Urinary bladder (tissue), 3 donors: ENCODE measurements at regions not wholly inside any gene's neighbourhood (a gene's known extent, or its start where the extent isn't known, plus 50 kb on each side); places are given as distances from the start of the nearest gene placed in this dataset.

Experiments used
- DNase-seq: peaks from one replicate; pipeline ENCODE4 v3.0.0-alpha.2; 2015; ENCODE audit errors: extremely low spot score
- H3K27ac ChIP-seq: one replicate; pipeline ENCODE4 v1.5.1; 2013; ENCODE audit warnings: low read depth, mild to moderate bottlenecking, moderate library complexity
- H3K36me3 ChIP-seq: one replicate; pipeline ENCODE4 v1.6.1; 2013; ENCODE audit warnings: mild to moderate bottlenecking, moderate library complexity; ENCODE audit not compliant: insufficient read depth
- H3K4me1 ChIP-seq: one replicate; pipeline ENCODE4 v1.6.1; 2013; ENCODE audit warnings: mild to moderate bottlenecking, moderate library complexity; ENCODE audit not compliant: insufficient read depth
- H3K4me3 ChIP-seq: one replicate; pipeline ENCODE4 v1.5.1; 2013; ENCODE audit warnings: low read depth, low read length
- WGBS: extraction: QIAGEN DNeasy Blood & Tissue Kit; methylation state at CpG from one replicate; pipeline ENCODE4 v1.1.7; 2013; 5-methylcytosine and 5-hydroxymethylcytosine counted together
- donor health status: healthy with polysubstance abuse.
- donor health status: healthy.

DNA sequence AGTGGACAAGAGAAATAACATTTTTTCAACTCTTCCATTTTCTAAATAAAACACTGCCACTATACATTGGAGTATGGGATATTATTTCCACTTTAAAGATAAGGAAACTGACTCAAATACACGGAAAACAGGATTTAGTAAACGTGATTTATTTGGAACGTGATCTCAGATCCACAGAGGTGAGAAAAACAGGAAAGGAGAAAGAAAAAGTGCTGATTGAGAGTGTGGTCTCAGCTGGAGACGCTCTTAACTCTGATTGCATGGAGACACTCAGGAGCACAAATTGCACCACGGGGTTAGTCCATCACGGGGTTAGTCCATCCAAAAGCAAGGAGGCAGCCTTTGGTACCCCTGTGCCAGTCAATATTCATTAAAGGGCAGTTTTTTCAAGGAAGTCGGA is 142.5 kb downstream of the GNAT3 start:
- 76% methylated on average over 7 of the region's 7 CpGs for WGBS
- no peaks in the 10 kb centered on the region for H3K36me3 ChIP-seq
- H3K27ac ChIP-seq, result no peak overlapping the region
- DNase-seq, result no peak
- H3K4me3 ChIP-seq, result no peak overlapping the region
- H3K4me1 ChIP-seq, result no peaks in the 10 kb centered on the region

DNA sequence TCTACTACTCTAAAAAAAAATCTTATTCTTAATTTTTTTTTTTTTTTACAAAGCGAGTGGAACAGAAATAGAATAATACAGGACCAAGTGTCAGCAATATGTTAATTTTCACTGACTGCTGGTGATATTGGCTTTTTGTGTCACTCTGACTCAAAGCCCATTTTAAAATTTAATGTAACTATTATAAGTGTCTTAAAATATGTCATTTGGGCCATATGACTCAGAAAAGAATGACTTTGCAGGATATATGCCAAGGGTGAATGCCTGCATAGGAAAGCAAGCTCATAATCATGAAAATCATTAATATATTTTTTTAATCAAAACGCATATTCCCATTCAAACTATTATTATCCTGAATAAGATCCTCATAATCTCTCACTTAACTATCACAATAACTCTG is 149.2 kb downstream of the GNAT3 start:
- no peak overlapping the region for H3K4me3 ChIP-seq
- H3K4me1 ChIP-seq, result no peaks in the 10 kb centered on the region
- no peaks in the 10 kb centered on the region for H3K36me3 ChIP-seq
- DNase-seq, result no peak
- WGBS, result 93% methylated on average over 2 of the region's 2 CpGs
- no peak overlapping the region for H3K27ac ChIP-seq

DNA sequence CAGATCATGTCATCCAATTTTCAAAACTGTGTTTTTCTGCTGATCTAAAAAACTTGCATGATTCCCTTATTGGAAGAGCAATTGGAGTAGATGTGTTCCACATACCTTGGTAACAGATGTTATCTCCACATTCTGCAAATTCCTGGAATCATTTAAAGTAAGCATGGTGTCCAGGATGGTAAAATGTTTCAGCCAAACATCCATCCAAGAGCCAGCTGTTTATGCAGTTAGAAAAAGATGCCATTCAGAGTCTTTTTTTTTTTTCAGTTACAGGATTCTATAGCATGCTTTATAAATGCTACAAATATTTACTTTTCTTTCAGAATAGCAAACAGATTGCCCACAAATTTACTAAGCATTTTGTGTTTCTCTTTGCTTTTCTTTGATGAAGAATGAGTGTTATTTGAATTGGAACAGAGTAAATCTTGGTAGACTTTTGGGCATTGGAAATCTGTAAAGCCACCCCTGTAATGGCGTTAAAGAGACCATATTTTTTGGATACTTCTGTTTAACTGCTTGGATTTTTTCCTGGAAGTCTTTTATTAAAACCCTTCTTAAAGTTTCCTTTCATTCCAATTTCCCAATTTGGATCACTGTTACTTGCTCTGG is 149.8 kb downstream of the GNAT3 start:
- H3K36me3 ChIP-seq, result no peaks in the 10 kb centered on the region
- H3K4me1 ChIP-seq, result no peaks in the 10 kb centered on the region
- no peak for DNase-seq
- no peak overlapping the region for H3K4me3 ChIP-seq
- H3K27ac ChIP-seq, result no peak overlapping the region
- 77% methylated on average over 1 of the region's 1 CpG for WGBS

DNA sequence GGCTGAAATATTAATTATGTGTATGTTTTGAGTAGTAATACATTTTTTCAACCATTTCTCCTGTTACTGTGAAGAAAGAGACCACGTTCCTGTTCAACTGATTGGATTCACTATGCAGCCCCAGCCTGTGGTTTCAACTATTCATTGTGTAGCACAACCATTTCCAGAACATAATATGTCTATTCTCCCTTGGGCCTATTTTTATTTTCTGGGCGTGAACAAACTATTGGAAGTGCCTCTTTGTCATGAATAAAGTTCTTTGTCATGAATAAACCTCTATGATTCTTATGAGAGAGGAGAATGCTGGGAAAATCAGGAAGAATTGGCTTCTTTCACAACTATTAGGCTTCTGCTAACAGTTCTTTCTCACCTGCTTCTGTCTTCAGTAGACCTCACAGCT is 152.4 kb downstream of the GNAT3 start:
- Histone ChIP-seq H3K36me3 (no peaks in the 10 kb centered on the region), H3K4me3 (no peak overlapping the region), H3K4me1 (no peaks in the 10 kb centered on the region), H3K27ac (no peak overlapping the region)
- no peak for DNase-seq
- WGBS, result 89% methylated on average over 2 of the region's 2 CpGs

DNA sequence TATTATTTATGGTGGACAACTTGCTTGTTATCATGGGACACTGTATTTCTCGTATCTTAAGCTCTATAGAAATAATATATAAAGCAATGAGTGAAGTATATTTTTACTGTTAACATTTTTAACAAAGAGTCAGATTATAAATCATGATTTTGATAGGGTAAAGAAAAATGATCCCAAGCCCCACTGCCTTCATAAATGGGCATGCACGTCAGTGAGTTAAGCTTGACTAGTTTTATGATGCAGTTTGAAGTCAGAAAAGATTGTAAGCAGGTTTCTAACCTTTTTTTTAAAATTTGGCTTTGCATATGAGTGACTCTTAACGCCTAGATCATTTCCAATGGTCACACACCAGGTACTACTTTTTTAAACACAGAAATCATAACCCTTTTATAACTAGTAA is 152.8 kb downstream of the GNAT3 start:
- H3K4me3 ChIP-seq, result no peak overlapping the region
- no peaks in the 10 kb centered on the region for H3K4me1 ChIP-seq
- no peak overlapping the region for H3K27ac ChIP-seq
- 85% methylated on average over 3 of the region's 3 CpGs for WGBS
- H3K36me3 ChIP-seq, result no peaks in the 10 kb centered on the region
- no peak for DNase-seq

DNA sequence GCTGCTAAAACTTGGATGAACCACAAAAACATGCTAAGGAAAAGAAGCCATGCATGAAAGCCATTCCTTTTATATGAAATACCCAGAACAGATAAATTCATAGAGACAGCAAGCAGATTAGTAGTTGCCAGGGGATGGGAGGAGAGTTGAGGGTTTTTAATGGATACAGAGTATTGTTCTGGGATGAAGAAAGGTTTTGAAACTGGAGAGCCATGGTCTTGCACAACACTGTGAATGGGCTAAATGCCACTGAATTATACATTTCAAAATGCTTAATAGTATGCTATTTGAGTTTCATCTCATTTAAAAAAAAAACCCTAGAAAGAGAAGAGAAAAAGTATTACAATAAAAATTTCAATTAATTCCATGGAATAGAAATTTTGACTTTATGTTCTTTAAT is 154.3 kb downstream of the GNAT3 start:
- no peak overlapping the region for H3K4me3 ChIP-seq
- H3K27ac ChIP-seq, result no peak overlapping the region
- H3K4me1 ChIP-seq, result no peaks in the 10 kb centered on the region
- H3K36me3 ChIP-seq, result no peaks in the 10 kb centered on the region
- no peak for DNase-seq

DNA sequence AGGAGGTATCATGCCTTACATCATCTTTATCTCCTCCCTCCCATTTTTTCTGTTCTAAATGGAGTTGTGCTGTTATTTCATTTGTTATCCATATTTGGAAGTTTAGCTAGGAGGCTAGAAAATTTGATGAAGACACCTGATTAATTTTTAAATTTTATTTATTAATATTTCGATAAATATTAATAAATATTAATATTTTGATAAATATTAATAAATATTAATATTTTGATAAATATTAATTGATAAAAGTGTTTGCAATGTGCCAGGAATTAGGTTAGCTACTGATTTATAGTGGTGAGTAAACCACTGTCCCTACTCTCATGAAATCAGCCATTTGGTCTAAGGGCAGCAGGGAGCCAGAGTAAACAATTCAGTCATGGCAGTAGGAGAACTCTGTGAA is 161.4 kb downstream of the GNAT3 start:
- no peak overlapping the region for H3K27ac ChIP-seq
- no peak for DNase-seq
- no peaks in the 10 kb centered on the region for H3K4me1 ChIP-seq
- no peaks in the 10 kb centered on the region for H3K36me3 ChIP-seq
- H3K4me3 ChIP-seq, result no peak overlapping the region
- WGBS, result 0% methylated on average over 1 of the region's 1 CpG

DNA sequence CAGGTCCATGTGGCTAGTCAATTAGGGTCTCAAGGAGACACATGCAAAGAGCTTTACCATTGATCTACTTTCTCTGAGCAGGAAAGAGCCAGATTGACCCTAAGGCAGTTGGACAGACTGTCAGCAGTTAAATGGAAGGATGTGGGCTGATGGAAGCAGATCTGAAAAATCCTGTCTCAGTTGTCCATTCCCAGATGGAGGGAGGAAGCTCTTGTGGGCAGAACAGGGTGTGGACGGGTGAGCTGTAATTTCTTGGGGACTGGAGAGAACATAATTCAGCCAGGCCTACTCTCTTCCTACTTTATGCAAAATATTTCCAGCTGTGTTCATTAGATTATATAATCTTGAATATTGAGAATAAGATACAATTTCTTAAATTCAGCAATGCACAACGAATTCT is 163.6 kb downstream of the GNAT3 start:
- Histone ChIP-seq H3K27ac (no peak overlapping the region), H3K4me1 (no peaks in the 10 kb centered on the region), H3K36me3 (no peaks in the 10 kb centered on the region), H3K4me3 (no peak overlapping the region)
- WGBS, result 80% methylated on average over 2 of the region's 2 CpGs
- no peak for DNase-seq

DNA sequence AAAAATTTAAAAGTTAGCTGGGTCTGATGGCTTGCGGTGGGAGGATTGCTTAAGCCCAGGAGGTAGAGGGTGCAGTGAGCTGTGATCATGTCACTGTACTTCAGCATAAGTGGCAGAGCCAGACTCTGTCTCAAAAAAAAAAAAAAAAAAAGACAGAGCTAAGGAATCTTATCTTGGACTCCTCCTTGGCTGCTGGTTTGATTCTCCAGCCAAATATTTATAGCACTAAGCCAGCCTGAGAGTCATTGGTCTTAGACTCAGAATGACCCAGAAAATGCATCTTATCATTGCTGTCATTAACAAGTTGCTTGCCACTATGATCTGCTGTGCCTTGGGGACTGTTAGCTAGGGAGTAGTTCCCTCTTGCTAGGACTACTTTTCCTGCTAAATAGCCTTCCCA is 164.7 kb downstream of the GNAT3 start:
- H3K36me3 ChIP-seq, result no peaks in the 10 kb centered on the region
- H3K4me3 ChIP-seq, result no peak overlapping the region
- 74% methylated on average over 1 of the region's 1 CpG for WGBS
- no peak for DNase-seq
- H3K27ac ChIP-seq, result no peak overlapping the region
- H3K4me1 ChIP-seq, result no peaks in the 10 kb centered on the region

DNA sequence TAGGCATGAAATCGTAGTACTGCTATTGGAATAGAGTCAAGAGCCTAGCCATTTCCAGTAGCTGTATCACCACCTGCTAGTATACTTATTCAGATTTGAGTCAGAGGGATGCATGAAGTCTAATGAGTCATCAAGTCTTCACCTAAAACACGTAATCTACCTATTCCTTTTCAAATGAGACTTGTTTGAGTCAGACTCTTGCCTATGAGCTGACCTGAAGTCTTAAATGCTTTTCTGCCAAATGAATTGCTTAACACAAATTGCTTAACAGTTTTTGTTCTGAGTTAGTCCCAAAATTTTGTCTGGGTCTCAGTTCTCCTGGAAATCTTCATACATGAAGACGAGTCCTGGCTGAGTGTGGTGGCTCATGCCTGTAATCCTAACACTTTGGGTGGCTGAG is 165.2 kb downstream of the GNAT3 start:
- H3K4me1 ChIP-seq, result no peaks in the 10 kb centered on the region
- WGBS, result 55% methylated on average over 3 of the region's 3 CpGs
- H3K36me3 ChIP-seq, result no peaks in the 10 kb centered on the region
- no peak overlapping the region for H3K27ac ChIP-seq
- no peak overlapping the region for H3K4me3 ChIP-seq
- no peak for DNase-seq

DNA sequence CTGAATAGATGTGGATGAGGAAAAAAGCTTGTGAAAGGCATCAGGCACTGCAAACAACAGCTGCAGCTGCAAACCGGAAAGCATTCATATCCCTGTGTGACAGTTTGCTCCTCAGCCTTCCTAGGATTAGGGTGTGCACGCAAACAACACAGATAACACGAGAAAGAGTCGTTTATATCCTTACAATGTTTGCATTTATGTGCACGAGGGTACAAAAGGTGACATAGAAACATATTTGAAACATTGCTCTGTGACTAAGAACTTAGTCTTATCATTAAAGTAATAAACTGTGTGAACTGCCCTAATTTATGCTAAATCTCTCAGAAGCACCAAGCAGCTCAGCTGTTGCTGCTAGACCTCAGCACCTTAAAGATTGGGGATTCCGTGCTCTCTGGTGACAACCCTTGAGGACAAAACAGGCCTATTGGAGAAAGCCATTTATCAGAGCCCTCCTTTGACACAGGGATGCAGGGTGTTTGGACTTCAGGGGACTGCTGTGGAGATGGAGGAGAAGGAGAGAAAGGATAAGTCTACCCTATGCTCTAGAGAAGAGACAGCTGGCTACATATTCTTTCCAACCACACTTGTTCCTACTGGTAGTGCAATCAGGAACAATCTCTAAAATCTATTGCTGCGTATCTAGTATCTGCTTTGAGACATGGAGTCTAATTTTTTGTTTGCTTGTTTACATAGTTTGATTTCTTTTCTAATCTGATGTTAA is 176.2 kb downstream of the GNAT3 start:
- H3K27ac ChIP-seq, result no peak overlapping the region
- H3K36me3 ChIP-seq, result no peaks in the 10 kb centered on the region
- H3K4me3 ChIP-seq, result no peak overlapping the region
- 24% methylated on average over 7 of the region's 7 CpGs for WGBS
- no peak for DNase-seq
- H3K4me1 ChIP-seq, result no peaks in the 10 kb centered on the region

DNA sequence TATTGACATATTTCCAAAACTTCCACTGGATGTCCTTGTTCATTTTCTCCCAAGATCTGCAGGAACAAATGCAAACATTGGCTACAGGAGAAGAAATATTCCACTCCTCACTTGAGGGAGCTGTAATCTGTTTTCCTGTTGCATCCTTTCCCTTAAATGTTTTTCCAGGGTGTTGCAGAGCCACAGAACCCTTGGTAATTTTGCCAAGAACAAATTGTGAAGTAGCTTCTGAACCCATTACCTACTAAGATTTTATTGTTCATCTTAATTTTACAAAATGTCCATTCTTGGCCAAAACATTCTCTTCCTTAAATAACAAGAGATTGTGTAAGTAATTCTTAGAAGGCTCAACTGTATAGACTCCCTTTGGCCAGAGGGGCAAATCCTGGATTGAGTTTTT is 177.0 kb downstream of the GNAT3 start:
- no peak for DNase-seq
- Histone ChIP-seq H3K36me3 (no peaks in the 10 kb centered on the region), H3K27ac (no peak overlapping the region), H3K4me1 (no peaks in the 10 kb centered on the region), H3K4me3 (no peak overlapping the region)

DNA sequence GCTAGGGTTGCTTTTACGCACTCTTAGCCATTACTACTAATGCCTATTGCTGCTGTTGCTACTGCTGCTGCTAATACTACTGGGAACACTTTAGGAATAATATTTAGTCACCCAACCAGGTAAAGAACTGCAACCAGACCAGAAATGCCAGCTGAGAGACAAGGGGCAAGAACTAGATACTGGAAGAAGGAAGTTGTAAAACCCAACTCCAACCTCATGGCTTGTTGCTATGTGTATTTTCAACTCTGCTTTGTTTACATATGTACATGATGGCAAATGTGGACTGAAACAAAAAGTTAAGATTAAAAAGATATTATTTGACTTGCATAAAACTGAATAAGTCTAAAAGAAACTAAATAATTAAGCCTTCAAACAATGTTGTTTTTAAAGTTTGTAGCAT is 177.7 kb downstream of the GNAT3 start:
- 95% methylated on average over 1 of the region's 1 CpG for WGBS
- DNase-seq, result no peak
- no peaks in the 10 kb centered on the region for H3K36me3 ChIP-seq

DNA sequence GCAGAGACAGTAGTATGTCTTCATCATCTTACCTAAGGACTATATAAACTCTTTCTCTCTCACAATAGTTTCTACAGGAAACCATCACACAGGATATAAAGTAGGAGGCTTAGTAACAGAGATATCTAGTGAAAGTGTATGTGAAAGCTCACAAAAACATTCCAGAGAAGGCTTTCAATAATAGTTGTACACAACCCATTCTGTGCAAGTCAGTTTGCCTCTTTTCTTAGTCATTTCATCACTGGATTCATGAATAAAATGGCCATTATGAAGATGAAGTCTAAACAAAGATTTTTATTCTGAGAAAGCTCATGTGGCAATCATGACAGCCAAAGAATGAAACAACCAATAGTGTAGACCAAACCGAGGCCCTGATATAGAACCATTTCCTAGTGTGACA is 178.8 kb downstream of the GNAT3 start:
- H3K4me3 ChIP-seq, result no peak overlapping the region
- H3K4me1 ChIP-seq, result no peaks in the 10 kb centered on the region
- H3K36me3 ChIP-seq, result no peaks in the 10 kb centered on the region
- H3K27ac ChIP-seq, result no peak overlapping the region
- no peak for DNase-seq
- WGBS, result 88% methylated on average over 1 of the region's 1 CpG

More for the DNA sequence above, 177.7 kb downstream of the GNAT3 start:
- Histone ChIP-seq H3K4me1 (no peaks in the 10 kb centered on the region), H3K4me3 (no peak overlapping the region), H3K27ac (no peak overlapping the region)

DNA sequence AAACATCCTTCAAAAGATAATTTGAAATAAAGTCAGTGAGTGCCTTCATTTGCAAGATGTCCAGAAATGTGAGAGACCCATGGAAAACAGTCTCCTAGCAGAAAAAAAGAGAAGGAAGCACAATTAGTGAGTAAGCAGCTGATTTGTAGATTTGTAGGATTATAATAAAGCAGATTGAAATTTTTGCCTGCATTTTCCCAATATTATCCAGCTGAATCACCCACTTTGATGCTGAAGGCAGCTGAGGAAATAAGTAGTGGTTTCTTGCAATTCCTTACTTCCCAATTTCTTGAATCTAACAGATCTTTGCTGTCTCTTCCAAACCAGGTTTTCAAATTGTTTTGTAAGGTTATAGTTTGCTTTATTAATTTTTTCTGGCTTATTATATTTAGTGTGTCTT is 181.4 kb downstream of the GNAT3 start:
- Histone ChIP-seq H3K27ac (no peak overlapping the region), H3K36me3 (no peaks in the 10 kb centered on the region), H3K4me3 (no peak overlapping the region), H3K4me1 (no peaks in the 10 kb centered on the region)
- no peak for DNase-seq
